ENCODE measurements at regions not wholly inside any gene's neighbourhood (a gene's known extent, or its start where the extent isn't known, plus 50 kb on each side); places are given as distances from the start of the nearest gene placed in this dataset.
"Not testable (repeated sequence)": the region's sequence is repeated elsewhere in the genome, so short reads cannot be mapped to it uniquely, and the experiment has no call there.

DNA sequence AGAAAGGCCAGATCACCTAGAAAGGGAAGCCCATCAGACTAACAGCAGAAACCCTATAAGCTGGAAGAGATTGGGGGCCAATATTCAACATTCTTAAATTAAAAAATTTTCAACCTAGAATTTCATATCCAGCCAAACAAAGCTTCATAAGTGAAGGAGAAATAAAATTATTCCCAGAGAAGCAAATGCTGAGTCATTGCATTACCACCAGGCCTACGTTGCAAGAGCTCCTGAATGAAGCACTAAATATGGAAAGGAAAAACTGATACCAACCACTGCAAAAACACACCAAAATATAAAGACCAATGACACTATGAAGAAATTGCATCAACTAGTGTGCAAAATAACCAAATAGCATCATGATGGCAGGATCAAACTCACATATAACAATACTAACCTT lies 453.4 kb upstream of the PITX2 start:
- not testable (repeated sequence) for TF ChIP-seq FOS (IDR thresholded peaks at IDR 0.05; ENCODE audit: low read depth, low read length); POLR2A (IDR thresholded peaks at IDR 0.05; ENCODE audit: low read depth, low read length); CTCF (conservative IDR thresholded peaks at IDR 0.05; ENCODE audit: low read depth, low read length); RAD21 (IDR thresholded peaks at IDR 0.05; ENCODE audit: low read length); USF2 (IDR thresholded peaks at IDR 0.05; ENCODE audit: low read depth, low read length); RCOR1 (IDR thresholded peaks at IDR 0.05; ENCODE audit: insufficient replicate concordance, low read length); RFX5 (IDR thresholded peaks at IDR 0.05; ENCODE audit: low read depth, low read length); MAFK (IDR thresholded peaks at IDR 0.05; ENCODE audit: low read depth, low read length); CEBPB (IDR thresholded peaks at IDR 0.05; ENCODE audit: low read depth, low read length); BHLHE40 (IDR thresholded peaks at IDR 0.05; ENCODE audit: low read depth, low read length); MXI1 (IDR thresholded peaks at IDR 0.05; ENCODE audit: borderline replicate concordance, low read depth, low read length)
- peak; percentile 77 for TF ChIP-seq NFE2L2 (IDR thresholded peaks at IDR 0.05; ENCODE audit: low read depth, low read length)

Data from IMR-90 (cell line).